Naive thymus-derived CD4-positive, alpha-beta T cell (primary cell): ENCODE measurements at regions not wholly inside any gene's neighbourhood (a gene's known extent, or its start where the extent isn't known, plus 50 kb on each side); places are given as distances from the start of the nearest gene placed in this dataset.

Experiments used
- ATAC-seq: fragments of 150-1000 bp; cut with Tn5 transposase; 2 replicates; pipeline ENCODE4 v1.10.0; 2021; ENCODE audit warnings: mild to moderate bottlenecking, moderate library complexity
- CTCF ChIA-PET: fragments of 350-600 bp; sonication (Branson Sonifier 250); formaldehyde crosslinking; loops from one replicate; lab custom pipeline; 2021; ENCODE audit warnings: antibody characterized with exemption; lab: Charles Lee
- POLR2A ChIA-PET: fragments of 350-600 bp; sonication (Branson Sonifier 250); formaldehyde crosslinking; loops from one replicate; lab custom pipeline; 2021; ENCODE audit warnings: antibody characterized with exemption, inconsistent platforms; lab: Charles Lee
- DNase-seq, 9 donors: peaks; one replicate each; pipeline versions ENCODE4 v3.0.0 to v3.0.0-alpha.2; 2020 to 2022; ENCODE audit warnings: mixed read lengths in 1 of 9
- H3K27ac ChIP-seq: one replicate; pipeline ENCODE4 v1.7.0; 2013; ENCODE audit warnings: mild to moderate bottlenecking, low read depth, low read length, moderate library complexity
- H3K27me3 ChIP-seq, 2 donors: one replicate each; pipeline ENCODE4 v1.7.0; 2013; ENCODE audit warnings: low read length in 2 of 2, mild to moderate bottlenecking in 2 of 2, moderate library complexity in 2 of 2; ENCODE audit not compliant: control insufficient read depth in 2 of 2, insufficient read depth in 2 of 2
- H3K36me3 ChIP-seq, 3 experiments: 1 replicate in 2 of 3; 2 replicates in 1 of 3; pipeline ENCODE4 v1.7.0; 2013; ENCODE audit warnings: low read length in 3 of 3, mild to moderate bottlenecking in 3 of 3, moderate library complexity in 1 of 3; ENCODE audit not compliant: insufficient read depth in 3 of 3, control insufficient read depth in 2 of 3
- H3K4me1 ChIP-seq, 2 donors: one replicate each; pipeline ENCODE4 v1.7.0; 2013; ENCODE audit warnings: low read length in 2 of 2, mild to moderate bottlenecking in 2 of 2, moderate library complexity in 1 of 2; ENCODE audit not compliant: control insufficient read depth in 2 of 2, insufficient read depth in 2 of 2
- H3K4me3 ChIP-seq: 2 replicates; pipeline ENCODE4 v1.7.0; 2013; ENCODE audit warnings: mild to moderate bottlenecking, low read length
- H3K9me3 ChIP-seq, 3 experiments: 1 replicate in 2 of 3; 2 replicates in 1 of 3; pipeline ENCODE4 v1.7.0; 2013; ENCODE audit warnings: low read length in 3 of 3; ENCODE audit not compliant: control insufficient read depth in 2 of 3
- H3K27ac Mint-ChIP-seq, 9 donors: one replicate each; pipeline ENCODE4 v1.8.0; 2020 to 2022; ENCODE audit warnings: mixed read lengths in 9 of 9, mild to moderate bottlenecking in 8 of 9, moderate library complexity in 5 of 9, inconsistent platforms in 2 of 9
- H3K27me3 Mint-ChIP-seq, 5 donors: one replicate each; pipeline ENCODE4 v1.8.0; 2021 to 2022; ENCODE audit warnings: mixed read lengths in 5 of 5, mild to moderate bottlenecking in 1 of 5
- H3K36me3 Mint-ChIP-seq, 5 donors: one replicate each; pipeline ENCODE4 v1.8.0; 2020 to 2022; ENCODE audit warnings: mixed read lengths in 5 of 5, mild to moderate bottlenecking in 3 of 5, inconsistent platforms in 1 of 5
- H3K4me1 Mint-ChIP-seq, 7 donors: one replicate each; pipeline ENCODE4 v1.8.0; 2020 to 2022; ENCODE audit warnings: mixed read lengths in 7 of 7, mild to moderate bottlenecking in 3 of 7, inconsistent platforms in 1 of 7
- H3K4me3 Mint-ChIP-seq, 10 donors: one replicate each; pipeline ENCODE4 v1.8.0; 2020 to 2022; ENCODE audit warnings: mild to moderate bottlenecking in 10 of 10, mixed read lengths in 10 of 10, moderate library complexity in 6 of 10, inconsistent platforms in 2 of 10
- H3K9me3 Mint-ChIP-seq, 11 donors: one replicate each; pipeline ENCODE4 v1.8.0; 2020 to 2022; ENCODE audit warnings: mixed read lengths in 11 of 11, mild to moderate bottlenecking in 4 of 11, inconsistent platforms in 1 of 11, moderate library complexity in 1 of 11
- intact Hi-C, 2 donors: fragments of 100-400 bp; cut with micrococcal nuclease; formaldehyde crosslinking; loops; one replicate each; pipeline ENCODE4 v1.15.1; 2023

GRCh38 chr17:71396711-71397110, 724.1 kb upstream of the SOX9 start:
- ChIA-PET CTCF (no interaction called here), POLR2A (no interaction called here)
- Mint-ChIP-seq H3K4me3 (no peak overlapping the region), H3K9me3 (peaks cover 0 to 5% (median 3%) of the 10 kb centered on the region in 11 donors), H3K4me1 (no peaks in the 10 kb centered on the region), H3K36me3 (no peaks in the 10 kb centered on the region), H3K27ac (no peak overlapping the region), H3K27me3 (no peaks in the 10 kb centered on the region)
- DNase-seq (no peak), ATAC-seq (no peak)
- no peaks in the 10 kb centered on the region for H3K9me3 ChIP-seq
- H3K4me1 ChIP-seq, result no peaks in the 10 kb centered on the region
- H3K27me3 ChIP-seq, result no peaks in the 10 kb centered on the region
- intact Hi-C loops, result no loop called here
- H3K36me3 ChIP-seq, result no peaks in the 10 kb centered on the region
- H3K4me3 ChIP-seq, result no peak overlapping the region
- no peak overlapping the region for H3K27ac ChIP-seq

GRCh38 chr17:71398025-71398424, 722.8 kb upstream of the SOX9 start:
- CTCF ChIA-PET, result no interaction called here
- Histone ChIP-seq H3K27ac (no peak overlapping the region), H3K27me3 (no peaks in the 10 kb centered on the region), H3K36me3 (no peaks in the 10 kb centered on the region), H3K4me1 (no peaks in the 10 kb centered on the region), H3K9me3 (no peaks in the 10 kb centered on the region), H3K4me3 (no peak overlapping the region)
- Mint-ChIP-seq H3K27ac (no peak overlapping the region), H3K9me3 (peaks cover 0 to 11% (median 3%) of the 10 kb centered on the region in 11 donors), H3K27me3 (no peaks in the 10 kb centered on the region), H3K4me1 (no peaks in the 10 kb centered on the region), H3K36me3 (no peaks in the 10 kb centered on the region), H3K4me3 (no peak overlapping the region)
- POLR2A ChIA-PET, result no interaction called here
- intact Hi-C loops, result no loop called here
- no peak for DNase-seq
- ATAC-seq, result no peak

GRCh38 chr17:71398800-71399219, 722.0 kb upstream of the SOX9 start:
- CTCF ChIA-PET, result no interaction called here
- Mint-ChIP-seq H3K9me3 (peaks cover 0 to 16% (median 3%) of the 10 kb centered on the region in 11 donors), H3K27ac (no peak overlapping the region), H3K4me1 (no peaks in the 10 kb centered on the region), H3K27me3 (no peaks in the 10 kb centered on the region), H3K36me3 (no peaks in the 10 kb centered on the region), H3K4me3 (no peak overlapping the region)
- Histone ChIP-seq H3K36me3 (no peaks in the 10 kb centered on the region), H3K4me1 (no peaks in the 10 kb centered on the region), H3K4me3 (no peak overlapping the region), H3K9me3 (no peaks in the 10 kb centered on the region), H3K27me3 (no peaks in the 10 kb centered on the region), H3K27ac (no peak overlapping the region)
- intact Hi-C loops, result no loop called here
- POLR2A ChIA-PET, result no interaction called here
- DNase-seq, result no peak
- ATAC-seq, result no peak

GRCh38 chr17:71399221-71399620, 721.6 kb upstream of the SOX9 start:
- H3K27ac Mint-ChIP-seq, result no peak overlapping the region
- POLR2A ChIA-PET, result no interaction called here
- H3K27me3 Mint-ChIP-seq, result no peaks in the 10 kb centered on the region
- CTCF ChIA-PET, result no interaction called here
- H3K4me3 Mint-ChIP-seq, result no peak overlapping the region
- DNase-seq (no peak), ATAC-seq (no peak)
- Histone ChIP-seq H3K4me3 (no peak overlapping the region), H3K4me1 (no peaks in the 10 kb centered on the region), H3K9me3 (no peaks in the 10 kb centered on the region), H3K36me3 (no peaks in the 10 kb centered on the region), H3K27me3 (no peaks in the 10 kb centered on the region), H3K27ac (no peak overlapping the region)
- no peaks in the 10 kb centered on the region for H3K4me1 Mint-ChIP-seq
- H3K9me3 Mint-ChIP-seq, result peaks cover 0 to 18% (median 3%) of the 10 kb centered on the region in 11 donors
- H3K36me3 Mint-ChIP-seq, result no peaks in the 10 kb centered on the region
- intact Hi-C loops, result no loop called here

- DNase-seq (no peak), ATAC-seq (no peak)
- Mint-ChIP-seq H3K4me3 (no peak overlapping the region), H3K36me3 (no peaks in the 10 kb centered on the region), H3K27me3 (no peaks in the 10 kb centered on the region), H3K27ac (no peak overlapping the region), H3K9me3 (peaks cover 0 to 18% (median 3%) of the 10 kb centered on the region in 11 donors), H3K4me1 (no peaks in the 10 kb centered on the region)
- no peaks in the 10 kb centered on the region for H3K27me3 ChIP-seq
- intact Hi-C loops, result no loop called here
- no peak overlapping the region for H3K27ac ChIP-seq
- H3K9me3 ChIP-seq, result no peaks in the 10 kb centered on the region
- POLR2A ChIA-PET, result no interaction called here
- no peaks in the 10 kb centered on the region for H3K36me3 ChIP-seq
- no peak overlapping the region for H3K4me3 ChIP-seq
- CTCF ChIA-PET, result no interaction called here
- H3K4me1 ChIP-seq, result no peaks in the 10 kb centered on the region
Measured at GRCh38 chr17:71399649-71400048, 721.2 kb upstream of the SOX9 start.

GRCh38 chr17:71402007-71402406, 718.8 kb upstream of the SOX9 start:
- intact Hi-C loops, result no loop called here
- H3K9me3 Mint-ChIP-seq, result peaks cover 0 to 18% (median 1%) of the 10 kb centered on the region in 11 donors
- ATAC-seq (no peak), DNase-seq (no peak)
- no peak overlapping the region for H3K27ac Mint-ChIP-seq
- no peaks in the 10 kb centered on the region for H3K27me3 Mint-ChIP-seq
- H3K27ac ChIP-seq, result no peak overlapping the region
- H3K4me3 ChIP-seq, result no peak overlapping the region
- no peaks in the 10 kb centered on the region for H3K9me3 ChIP-seq
- ChIA-PET POLR2A (no interaction called here), CTCF (no interaction called here)
- H3K4me3 Mint-ChIP-seq, result no peak overlapping the region
- no peaks in the 10 kb centered on the region for H3K36me3 Mint-ChIP-seq
- H3K4me1 ChIP-seq, result no peaks in the 10 kb centered on the region
- no peaks in the 10 kb centered on the region for H3K4me1 Mint-ChIP-seq
- H3K27me3 ChIP-seq, result no peaks in the 10 kb centered on the region
- H3K36me3 ChIP-seq, result no peaks in the 10 kb centered on the region

GRCh38 chr17:71402661-71403141, 718.1 kb upstream of the SOX9 start:
- Mint-ChIP-seq H3K27me3 (no peaks in the 10 kb centered on the region), H3K4me3 (no peak overlapping the region), H3K27ac (no peak overlapping the region), H3K36me3 (no peaks in the 10 kb centered on the region), H3K9me3 (peaks cover 0 to 18% (median 2%) of the 10 kb centered on the region in 11 donors), H3K4me1 (no peaks in the 10 kb centered on the region)
- ChIA-PET POLR2A (no interaction called here), CTCF (no interaction called here)
- DNase-seq (no peak), ATAC-seq (no peak)
- H3K9me3 ChIP-seq, result no peaks in the 10 kb centered on the region
- H3K27ac ChIP-seq, result no peak overlapping the region
- H3K36me3 ChIP-seq, result no peaks in the 10 kb centered on the region
- H3K4me1 ChIP-seq, result no peaks in the 10 kb centered on the region
- intact Hi-C loops, result no loop called here
- H3K27me3 ChIP-seq, result no peaks in the 10 kb centered on the region
- H3K4me3 ChIP-seq, result no peak overlapping the region
